GM18519 (cell line): ENCODE measurements at regions not wholly inside any gene's neighbourhood (a gene's known extent, or its start where the extent isn't known, plus 50 kb on each side); places are given as distances from the start of the nearest gene placed in this dataset.

ENCODE experiments used
- ATAC-seq: cut with Tn5 transposase; IDR thresholded peaks from one replicate; pipeline ENCODE4 v1.9.1; 2021; ENCODE audit warnings: mild to moderate bottlenecking, moderate library complexity; ENCODE audit not compliant: unreplicated experiment, low FRiP score

DNA sequence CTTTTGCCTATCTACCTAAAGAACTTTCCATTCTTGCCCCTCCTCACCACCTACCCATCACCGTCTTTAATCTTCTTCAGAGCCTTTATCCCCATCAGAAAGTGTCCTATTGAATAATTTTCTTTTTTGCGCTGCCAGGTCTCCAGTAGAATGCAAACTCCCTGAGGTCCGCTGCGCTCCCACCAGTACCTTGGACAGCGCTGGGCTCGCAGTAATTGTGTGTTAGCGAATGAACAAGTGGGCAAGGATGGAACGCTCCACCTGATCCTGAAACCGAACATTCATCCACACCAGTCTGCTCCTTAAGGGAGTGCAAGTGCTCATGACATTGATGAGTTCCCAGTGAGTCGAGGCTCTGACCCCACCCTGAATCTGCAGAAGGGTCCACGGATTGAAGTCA is 391.2 kb downstream of the CDH26 start:
- no peak for ATAC-seq

DNA sequence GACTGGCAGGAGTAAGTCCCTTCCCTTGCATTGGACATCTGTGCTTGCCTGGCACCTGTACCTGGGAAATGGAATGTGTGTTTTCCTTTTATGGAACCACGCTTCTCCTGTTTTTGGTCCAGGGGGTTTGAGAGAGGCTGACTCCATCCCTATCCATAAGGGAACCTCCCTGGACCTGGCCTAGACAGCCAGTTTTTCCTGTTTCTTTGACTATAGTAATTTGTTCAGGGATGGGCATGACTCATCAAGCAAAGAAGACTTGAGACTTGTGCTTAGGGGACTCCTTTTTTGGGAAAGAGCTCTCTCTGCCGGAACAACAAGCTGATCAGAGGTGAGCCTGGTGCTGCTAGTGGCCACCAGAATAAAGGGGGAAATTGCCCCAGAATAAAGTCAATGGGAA is 393.8 kb downstream of the CDH26 start:
- no peak for ATAC-seq

DNA sequence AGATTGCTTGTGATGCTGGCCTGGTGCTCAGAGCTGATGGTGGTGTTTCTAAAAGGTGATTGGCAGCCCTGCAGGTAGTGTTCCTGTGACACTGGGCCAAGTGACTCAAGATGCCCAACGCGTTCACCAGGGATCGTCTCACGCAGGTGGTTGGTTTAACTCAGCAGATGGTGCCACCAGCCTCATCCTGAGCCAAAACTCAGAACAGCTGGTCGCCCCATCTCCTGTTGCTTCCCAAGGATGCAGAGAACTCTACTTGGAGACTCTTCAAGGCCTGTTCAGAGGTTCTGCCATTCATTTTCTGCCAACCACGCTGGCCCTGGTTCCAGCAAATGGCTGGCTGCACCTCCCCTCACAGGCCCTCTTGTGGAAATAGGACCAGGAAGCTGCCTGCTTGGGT is 394.4 kb downstream of the CDH26 start:
- ATAC-seq: no peak

DNA sequence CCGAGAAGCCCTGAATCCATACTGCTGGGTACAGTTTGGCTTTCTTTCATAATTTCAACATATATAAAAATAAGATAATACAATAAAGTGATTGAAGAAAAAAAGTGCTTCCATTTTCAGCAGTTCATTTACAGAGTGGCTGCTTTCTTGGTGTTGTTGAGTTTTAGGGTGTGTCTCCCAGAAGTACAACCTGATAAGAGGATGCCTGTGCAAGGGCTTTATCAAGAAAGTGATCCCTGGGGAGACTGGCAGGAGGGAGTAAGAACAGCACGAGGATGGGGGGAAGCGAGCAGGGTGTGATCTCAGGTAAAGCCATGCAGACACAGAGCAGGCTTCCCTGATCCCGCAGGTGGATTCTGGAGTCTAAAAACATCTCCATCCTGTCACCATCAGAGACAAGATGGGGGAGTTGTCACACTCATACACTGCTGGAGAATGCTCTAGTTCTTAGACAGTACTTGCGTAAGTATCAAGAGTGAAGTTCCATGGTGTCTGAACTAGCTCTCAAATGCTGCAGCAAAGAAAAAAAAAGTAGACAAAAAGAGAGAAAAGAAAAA is 395.9 kb downstream of the CDH26 start:
- no peak for ATAC-seq

DNA sequence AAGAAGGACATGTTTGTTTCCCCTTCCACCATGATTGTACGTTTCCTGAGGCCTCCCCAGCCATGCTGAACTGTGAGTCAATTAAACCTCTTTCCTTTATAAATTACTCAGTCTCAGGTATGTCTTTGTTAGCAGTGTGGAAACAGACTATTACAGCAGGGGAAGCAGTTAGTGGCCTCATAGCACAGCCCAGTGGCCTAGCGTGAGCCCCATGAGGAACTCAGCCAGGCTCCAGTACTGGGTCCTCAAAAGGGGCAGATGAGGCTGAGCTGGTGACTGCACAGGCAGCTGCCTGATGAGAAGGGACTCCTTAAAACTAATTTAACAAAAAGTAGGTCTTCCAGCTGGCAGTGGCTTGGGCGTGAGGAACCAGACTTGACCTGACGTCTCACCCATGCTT is 399.9 kb downstream of the CDH26 start:
- no peak for ATAC-seq

DNA sequence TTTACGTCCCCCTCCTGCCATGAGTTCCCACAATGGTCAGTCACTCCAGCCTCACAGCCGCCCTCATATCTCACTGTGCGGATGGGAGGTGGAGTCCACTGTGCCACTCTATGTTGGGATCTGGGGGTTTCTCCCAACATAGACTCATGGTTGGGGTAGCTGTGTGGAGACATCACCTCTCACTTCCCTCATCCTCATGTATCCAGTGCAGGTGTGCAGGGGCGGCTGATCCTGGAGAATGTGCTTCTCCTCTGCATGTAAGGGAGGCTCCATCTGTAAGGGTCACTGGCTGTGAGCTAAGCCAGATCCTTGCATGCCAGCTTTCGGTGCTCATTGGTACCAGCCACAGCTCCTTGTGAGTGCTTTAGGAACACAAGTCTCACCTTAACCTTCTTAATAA is 400.8 kb downstream of the CDH26 start:
- ATAC-seq: no peak

DNA sequence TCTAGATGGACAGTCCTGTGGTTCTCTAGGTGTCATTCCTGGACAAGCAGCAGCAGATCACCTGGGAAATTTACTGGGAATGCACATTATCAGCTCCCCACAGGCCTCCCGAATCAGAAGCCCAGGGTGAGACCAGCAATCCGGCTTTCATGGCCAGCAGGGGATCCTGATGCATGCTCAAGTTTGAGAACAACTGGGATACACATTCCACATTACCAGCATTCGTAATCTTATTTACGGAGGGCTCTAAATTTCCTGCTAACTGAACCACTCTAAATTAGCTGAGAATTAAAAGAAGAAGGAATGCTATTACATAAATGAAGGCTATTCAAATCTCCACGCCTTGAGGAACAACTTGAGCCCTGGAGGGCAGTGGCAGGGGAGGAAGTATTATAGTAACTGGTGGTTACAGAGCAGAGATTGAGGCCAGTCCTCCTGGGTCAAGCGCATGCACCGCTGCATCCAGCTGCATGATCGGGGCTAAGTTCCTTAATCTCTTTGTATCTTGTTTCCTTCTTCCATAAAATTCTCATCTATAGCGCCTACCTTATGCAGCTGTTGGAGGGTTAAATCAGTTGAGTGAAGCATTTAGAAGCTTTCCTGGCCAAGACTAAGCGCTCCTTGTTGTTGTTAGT is 403.7 kb downstream of the CDH26 start:
- ATAC-seq: no peak

DNA sequence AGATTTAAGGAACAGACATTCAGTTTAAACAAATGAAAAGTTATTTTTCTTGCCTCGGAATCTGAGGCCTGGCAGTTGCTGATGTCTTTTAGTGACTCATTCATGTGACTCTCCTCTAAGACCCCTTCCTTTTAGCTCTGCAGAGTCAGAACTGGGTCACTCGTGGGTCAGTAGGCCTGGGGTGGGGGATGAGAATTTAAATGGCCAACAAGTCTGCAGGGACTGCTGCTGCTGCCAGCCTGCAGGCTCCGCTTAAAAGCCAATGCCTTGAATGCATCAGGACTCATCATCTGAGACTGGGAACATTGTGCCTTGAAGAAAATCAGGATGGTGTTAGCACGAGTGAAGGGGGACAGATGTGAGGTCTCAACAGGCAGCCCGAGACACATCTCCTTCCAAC is 404.3 kb downstream of the CDH26 start:
- no peak for ATAC-seq

DNA sequence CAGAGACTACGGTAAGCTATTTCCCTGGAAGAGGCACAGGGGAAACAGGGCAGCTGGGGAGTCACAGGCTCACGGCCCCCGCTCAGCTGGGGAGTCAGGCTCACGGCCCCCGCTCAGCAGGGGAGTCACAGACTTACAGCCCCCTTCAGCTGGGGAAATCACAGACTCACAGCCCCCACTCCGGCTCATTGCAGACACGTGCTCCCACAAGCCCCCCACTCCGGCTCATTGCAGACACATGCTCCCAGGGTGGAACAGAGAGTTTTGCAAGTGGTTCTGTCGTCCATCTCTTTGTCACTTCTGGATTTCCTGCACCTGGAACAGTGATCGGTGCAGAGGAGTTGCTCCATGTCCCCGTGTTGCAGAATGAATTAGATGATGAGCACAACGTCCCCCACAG is 405.5 kb downstream of the CDH26 start:
- ATAC-seq: no peak

DNA sequence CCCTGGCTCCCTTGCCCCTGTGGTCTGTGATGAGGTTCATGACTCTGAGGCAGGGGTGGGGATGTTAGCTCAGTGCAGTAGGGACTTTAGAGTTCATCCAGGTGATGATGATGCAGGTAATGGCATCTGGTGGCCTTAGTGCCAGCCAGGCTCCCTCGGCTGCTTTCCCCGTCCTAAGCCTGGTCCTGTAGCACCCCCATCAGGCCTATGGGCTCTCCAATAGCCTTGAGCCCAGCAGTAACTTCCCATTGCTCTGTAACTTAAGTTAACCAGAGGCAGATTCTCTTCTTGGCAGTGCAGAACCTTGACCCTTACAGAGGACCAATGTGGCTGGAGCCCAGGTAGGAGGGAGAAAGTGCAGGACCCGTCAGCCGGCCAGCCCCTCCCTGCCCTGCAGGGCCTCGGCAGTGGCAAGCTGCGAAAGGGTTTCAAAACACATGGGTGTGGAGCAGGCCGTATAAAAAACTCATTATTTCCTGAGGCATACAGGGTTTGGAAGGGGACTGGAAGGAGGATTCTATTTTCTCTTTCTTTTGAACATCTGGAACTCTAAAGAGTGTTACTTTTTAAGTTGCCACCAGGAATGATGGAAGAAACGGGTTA is 406.9 kb downstream of the CDH26 start:
- no peak for ATAC-seq

DNA sequence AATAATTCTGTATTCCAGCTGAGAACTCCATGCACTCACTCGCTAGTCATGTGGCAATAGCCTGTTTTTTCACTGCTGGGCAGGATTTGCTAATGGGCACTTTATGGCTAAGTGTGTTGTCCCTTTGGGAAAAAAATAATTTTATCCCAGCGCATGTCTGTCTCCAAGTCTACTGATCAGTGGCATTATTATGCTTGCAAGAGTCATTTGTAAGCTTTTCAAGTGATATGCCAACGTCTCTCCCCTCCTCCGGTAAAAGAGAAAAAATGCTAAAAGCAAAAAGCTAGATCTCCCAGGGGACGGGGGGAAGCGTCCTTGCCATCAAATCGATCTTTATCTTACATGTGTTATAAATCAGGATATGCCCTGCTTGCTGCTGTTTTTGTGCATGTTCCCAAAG is 407.7 kb downstream of the CDH26 start:
- no peak for ATAC-seq

DNA sequence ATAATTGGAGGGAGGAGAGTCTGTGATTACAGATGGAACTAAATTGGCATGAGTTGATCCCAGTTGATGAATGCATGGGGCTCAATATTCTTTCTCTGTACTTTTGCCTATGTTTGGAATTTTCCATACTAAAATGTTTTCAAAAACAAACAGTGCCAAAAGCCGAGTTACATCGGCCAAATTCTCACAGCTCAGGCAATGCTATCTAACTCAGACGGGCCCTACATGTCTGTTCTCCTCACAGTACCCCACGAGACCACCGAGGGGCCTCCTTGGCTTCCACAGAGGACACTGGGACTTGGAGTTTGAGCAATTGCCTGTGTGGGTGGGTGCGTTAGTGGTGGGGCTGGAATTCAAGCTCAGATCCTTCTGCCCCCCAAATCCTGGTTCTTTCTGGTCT is 413.2 kb downstream of the CDH26 start:
- no peak for ATAC-seq

DNA sequence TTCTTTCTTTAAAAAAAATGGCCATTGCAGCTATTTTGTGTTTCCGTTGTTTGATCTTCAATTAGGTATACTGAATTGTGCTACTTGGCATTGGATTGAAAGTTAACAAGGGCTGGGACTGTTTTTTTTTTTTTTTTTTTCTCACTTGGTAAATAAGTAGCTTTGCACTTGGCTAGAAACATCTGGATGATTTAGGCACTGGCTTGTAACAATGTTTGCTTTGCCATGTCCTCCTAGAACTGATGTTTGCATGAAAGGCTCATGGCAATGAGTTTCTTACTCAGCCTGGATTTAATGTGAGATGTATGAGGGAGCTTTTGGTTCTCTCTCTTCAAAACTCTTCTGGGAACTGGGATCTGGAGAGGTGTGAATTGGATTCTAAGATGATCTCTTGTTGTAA is 414.1 kb downstream of the CDH26 start:
- no peak for ATAC-seq

DNA sequence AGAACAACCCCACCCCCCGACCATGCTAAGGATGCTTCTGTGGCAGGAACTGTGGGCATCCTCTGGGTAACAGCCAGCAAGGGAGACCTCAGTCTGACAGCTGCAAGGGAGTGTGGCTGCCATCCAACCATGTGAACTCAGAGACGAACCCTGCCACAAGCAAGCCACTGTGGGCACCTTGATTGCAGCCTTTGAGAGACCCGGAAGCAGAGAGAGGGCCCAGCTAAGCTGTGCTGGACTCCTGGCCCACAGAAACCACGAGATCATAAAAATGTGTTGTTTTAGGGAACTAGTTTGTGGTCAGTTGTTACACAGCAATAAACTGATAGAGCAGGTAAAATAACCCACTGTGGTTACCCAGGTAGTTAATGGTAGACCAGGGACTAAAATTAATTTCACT is 414.6 kb downstream of the CDH26 start:
- no peak for ATAC-seq

DNA sequence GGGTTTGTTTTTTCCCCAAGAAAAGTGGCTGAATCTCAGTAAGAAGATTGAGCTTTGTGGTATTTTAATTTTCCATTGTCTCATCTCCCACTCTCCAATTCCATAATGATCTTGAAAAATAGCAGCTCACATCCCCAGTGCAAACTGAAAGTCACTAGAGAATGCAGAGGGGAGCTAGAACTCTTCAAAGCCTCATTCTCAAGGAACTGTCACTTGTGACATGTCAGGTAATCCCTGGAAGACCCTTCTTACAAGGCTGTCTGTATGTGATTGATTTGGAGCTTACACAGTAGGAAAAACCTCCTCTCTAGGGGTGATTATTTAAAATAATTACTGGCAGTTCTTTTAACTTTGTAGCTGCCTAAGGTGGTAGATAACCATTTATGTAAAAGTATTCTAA is 420.4 kb downstream of the CDH26 start:
- ATAC-seq: no peak

DNA sequence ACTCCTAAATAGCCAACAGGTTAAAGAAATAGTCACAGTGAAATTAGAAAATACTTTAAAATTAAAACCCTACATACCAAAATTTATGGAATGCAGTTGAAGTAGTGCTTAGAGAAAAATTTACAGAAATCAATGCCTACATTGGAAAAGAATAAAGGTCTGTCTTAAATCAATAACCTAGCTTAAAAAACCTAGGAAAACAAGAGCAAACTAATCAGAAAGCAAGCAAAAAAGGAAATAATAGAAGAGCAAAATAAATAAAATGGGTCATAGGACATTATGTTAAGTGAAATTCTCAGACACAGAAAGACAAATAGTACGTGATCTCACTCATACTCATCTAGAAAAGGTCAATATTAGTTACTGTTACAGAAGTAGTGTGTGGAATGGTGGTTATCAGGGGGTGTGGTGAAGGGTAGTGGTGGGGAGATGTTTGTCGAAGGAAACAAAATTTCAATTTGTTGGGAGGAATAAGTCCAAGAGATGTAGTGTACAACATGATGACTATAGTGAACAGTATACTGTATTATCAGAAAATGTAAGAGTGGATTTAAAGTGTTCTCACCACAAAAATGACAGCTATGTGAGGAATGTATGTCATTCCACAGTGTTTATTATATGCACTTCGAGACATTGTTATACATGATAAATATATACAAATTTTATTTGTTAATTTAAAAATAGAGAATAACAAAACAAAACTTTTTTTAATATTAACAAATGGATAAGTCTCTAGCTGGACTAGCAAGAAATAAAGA is 423.6 kb downstream of the CDH26 start:
- ATAC-seq: no peak

DNA sequence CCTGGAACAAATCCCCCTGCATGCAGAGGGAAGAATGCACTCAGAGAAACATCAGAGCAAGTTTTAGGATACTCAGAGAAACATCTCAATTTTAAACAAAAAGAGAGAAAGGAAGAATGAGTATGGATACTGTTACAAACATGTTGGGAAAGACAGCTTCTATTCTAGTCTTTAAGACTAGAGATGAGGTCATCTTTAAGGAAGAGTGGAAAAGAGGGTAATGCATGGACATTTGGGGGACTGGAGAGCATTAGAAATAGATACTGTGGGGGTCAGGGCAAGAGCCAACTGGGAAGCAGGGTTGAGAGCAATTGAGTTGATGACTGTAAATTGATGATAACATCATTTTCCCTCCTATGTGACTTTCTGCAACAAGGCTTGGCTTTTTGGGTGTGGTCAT is 431.2 kb downstream of the CDH26 start:
- ATAC-seq: no peak

DNA sequence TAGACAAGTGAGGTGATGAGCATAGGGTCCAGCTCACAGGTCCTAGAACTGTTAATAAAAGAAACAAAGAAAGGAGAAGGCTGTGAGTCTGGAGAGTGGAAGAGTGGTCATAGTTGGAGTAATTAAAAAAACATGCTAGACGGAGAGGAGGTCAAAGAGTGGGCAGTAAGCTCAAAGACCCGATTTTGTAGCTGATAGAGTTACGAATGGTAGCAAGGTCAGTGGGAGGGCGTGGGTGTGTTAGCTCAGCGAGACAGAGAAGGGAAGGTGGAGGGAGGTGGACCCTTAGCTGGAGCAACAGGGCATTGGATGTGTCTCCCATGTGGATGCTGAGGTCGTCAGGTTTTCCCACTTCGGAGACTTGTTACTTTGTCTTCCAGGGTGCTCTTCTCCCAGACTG is 431.7 kb downstream of the CDH26 start:
- no peak for ATAC-seq

DNA sequence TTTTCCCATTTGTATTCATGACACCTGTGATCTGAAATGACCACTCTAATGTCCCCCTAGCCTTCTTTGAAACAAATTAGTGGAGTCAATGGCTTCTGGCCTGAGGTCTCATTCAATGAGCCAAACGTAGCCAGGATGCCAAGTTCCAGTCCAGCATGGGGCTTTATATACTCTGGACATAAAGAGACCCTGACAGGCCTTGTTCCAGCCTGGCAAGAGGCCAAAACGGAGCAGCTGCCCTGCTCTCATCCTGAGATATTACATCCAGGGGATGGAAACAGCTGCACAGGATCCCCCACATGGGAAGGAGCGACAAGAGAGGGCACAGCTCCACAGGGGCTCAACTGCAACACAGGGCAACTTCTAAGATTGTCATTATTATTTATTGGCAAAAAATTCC is 437.8 kb downstream of the CDH26 start:
- no peak for ATAC-seq

DNA sequence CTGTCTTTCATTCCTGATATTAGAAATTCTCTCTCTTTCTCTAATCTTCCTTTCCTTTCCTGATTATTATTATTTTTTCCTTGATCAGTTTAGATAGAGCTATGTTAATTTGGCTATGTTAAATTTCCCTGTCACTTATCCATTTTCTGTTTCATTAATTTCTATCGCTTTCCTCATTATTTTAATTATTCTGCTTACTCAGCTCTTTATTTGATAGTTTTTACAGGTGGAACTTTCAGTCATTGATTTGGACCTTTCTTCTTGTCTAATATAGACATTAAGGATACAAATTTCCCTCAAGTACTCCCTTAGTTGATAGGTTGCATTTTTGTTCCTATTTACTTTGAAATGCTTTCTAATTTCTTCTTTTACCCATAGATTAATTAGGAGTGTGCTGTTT is 442.3 kb downstream of the CDH26 start:
- no peak for ATAC-seq

DNA sequence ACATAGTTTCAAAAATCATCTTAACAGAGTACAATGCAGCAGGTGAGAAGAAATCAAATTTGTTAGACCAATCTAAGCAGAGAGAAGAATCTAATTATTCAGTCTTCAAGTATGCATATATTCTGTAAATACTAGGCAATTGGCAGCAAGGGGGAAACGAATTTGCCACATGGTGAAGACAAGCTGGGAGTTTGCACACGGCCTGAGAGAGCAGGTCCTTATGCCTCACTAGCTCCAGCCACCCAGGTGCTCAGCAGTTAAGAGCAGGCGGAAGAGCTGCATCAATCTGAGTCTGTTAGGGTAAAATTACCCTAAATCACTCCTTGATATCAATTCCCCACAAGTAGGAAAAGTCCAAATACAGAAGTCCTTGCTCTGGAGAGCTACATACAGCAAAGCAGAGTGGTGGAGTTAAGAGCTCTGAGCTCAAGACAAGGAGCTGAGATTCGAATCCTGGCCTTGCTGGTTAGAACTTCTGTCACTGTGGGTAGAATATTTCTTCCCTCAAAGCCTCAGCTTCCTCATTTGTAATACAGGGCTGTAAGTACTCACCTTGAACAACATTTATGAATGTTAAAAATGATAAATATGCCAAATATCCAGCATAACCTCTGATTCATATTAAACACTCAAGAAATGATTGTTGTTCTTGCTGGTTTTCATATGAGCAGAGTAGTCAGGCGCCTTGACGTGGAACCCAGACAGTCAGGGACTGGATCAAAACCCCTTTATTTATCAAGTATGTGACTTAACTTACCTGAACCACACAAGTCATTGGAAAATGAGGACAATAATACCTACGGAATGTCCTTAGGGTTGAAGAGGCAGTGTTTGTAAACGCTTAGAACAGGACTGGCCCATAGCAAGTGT is 444.2 kb downstream of the CDH26 start:
- ATAC-seq: no peak
